ENCODE measurements at regions not wholly inside any gene's neighbourhood (a gene's known extent, or its start where the extent isn't known, plus 50 kb on each side); places are given as distances from the start of the nearest gene placed in this dataset.

DNA sequence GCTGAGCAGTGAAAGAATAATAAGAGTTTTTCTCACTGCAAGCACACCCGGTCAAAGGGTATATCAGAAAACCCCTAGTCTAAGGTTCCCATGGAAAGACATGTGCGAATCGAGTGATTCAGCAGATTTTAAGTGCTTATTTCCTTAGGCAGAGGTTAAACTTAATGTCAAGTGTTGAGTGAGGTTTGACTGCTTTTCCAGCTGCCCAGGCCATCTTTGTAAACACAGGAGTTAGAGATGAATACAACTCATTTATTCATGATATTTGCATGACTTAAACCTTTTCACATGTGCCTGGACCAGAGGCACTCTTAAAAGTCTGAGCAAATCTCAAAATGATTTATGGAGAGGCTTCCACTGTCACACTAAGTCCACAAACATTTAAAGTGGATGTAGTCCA is 137.8 kb upstream of the RGMB start:
- Histone ChIP-seq H2AFZ (ENCODE audit: low read length) (peak overlapping the region; percentile 92; the same call in 1 of the 2 replicates), H4K5ac (ENCODE audit: insufficient read length, low read depth, low read length) (no peak overlapping the region), H3K4me1 (replicated peaks in 1 of 4; ENCODE audit: control insufficient read depth in 3 of 4, insufficient read depth in 4 of 4, low read length in 3 of 4) (peaks cover 0 to 6% (median 2%) of the 10 kb centered on the region in 4 experiments; a peak in 2 of 7 replicates), H3K79me2 (ENCODE audit: control insufficient read depth in 1 of 2, insufficient read depth in 2 of 2, low read length in 2 of 2) (no peaks in the 10 kb centered on the region), H3K14ac (ENCODE audit: insufficient read length) (no peak overlapping the region), H3K27ac (ENCODE audit: low read depth, low read length) (no peak overlapping the region), H3K4ac (replicated peaks; ENCODE audit: insufficient read length, low read depth, low read length) (no peak overlapping the region), H3K23ac (ENCODE audit: insufficient read length) (no peak overlapping the region), H3K4me2 (ENCODE audit: insufficient read depth in 1 of 2, low read depth in 2 of 2, low read length in 2 of 2) (no peak overlapping the region), H4K8ac (ENCODE audit: extremely low read depth, insufficient read depth, low read length) (no peak overlapping the region), H3K27me3 (replicated peaks in 1 of 4; ENCODE audit: control insufficient read depth in 3 of 4, extremely low read depth in 1 of 4, insufficient read depth in 3 of 4, low read length in 3 of 4) (no peaks in the 10 kb centered on the region), H2BK120ac (replicated peaks; ENCODE audit: low read depth, low read length) (no peak overlapping the region), H2BK20ac (ENCODE audit: low read length) (no peak overlapping the region), H3K9ac (replicated peaks in 1 of 4; ENCODE audit: extremely low read depth in 1 of 4, low read depth in 3 of 4, low read length in 3 of 4) (no peak overlapping the region), H3K18ac (ENCODE audit: extremely low read depth, low read length) (no peak overlapping the region), H3K36me3 (ENCODE audit: control insufficient read depth in 2 of 4, insufficient read depth in 4 of 4, low read length in 3 of 4) (no peaks in the 10 kb centered on the region), H3K9me3 (ENCODE audit: insufficient read depth in 2 of 2, low read depth in 1 of 2, low read length in 1 of 2) (no peaks in the 10 kb centered on the region), H3K4me3 (ENCODE audit: extremely low read depth in 1 of 4, insufficient read depth in 2 of 4, low read depth in 3 of 4, low read length in 4 of 4) (no peak overlapping the region), H4K20me1 (replicated peaks in 1 of 2; ENCODE audit: control insufficient read depth in 1 of 2, insufficient read depth in 2 of 2, low read length in 2 of 2) (no peaks in the 10 kb centered on the region), H2BK5ac (ENCODE audit: low read depth, low read length) (no peak overlapping the region), H4K91ac (replicated peaks; ENCODE audit: insufficient read length, low read length) (no peak overlapping the region), H2AK5ac (ENCODE audit: low read depth, low read length) (no peak overlapping the region), H3K23me2 (ENCODE audit: low read depth, low read length) (no peaks in the 10 kb centered on the region), H3K56ac (replicated peaks; ENCODE audit: insufficient read length, low read depth, low read length) (no peak overlapping the region), H2BK12ac (ENCODE audit: low read depth, low read length) (no peak overlapping the region), H3K79me1 (ENCODE audit: low read depth, low read length) (no peaks in the 10 kb centered on the region), H2BK15ac (ENCODE audit: low read length) (no peak overlapping the region)
- POLR2A ChIA-PET (ENCODE audit: partially characterized antibody) = no interaction called here
- DNase-seq (ENCODE audit: low read depth in 1 of 2, low spot score in 2 of 2) (no peak), FAIRE-seq (no peak)
- CTCF ChIA-PET (ENCODE audit: partially characterized antibody) = interaction anchor here (1.4 to 2.7 kb wide), 3 partner anchors 9 to 132 kb away, joined by 4 to 7 read pairs (median 7); no protein-coding TSS in a partner anchor
- WGBS, 2 experiments (ENCODE audit: extremely low coverage in 1 of 2, insufficient coverage in 1 of 2, insufficient read length in 1 of 2, insufficient replicate concordance in 2 of 2, low coverage in 1 of 2, low lambda C conversion rate in 2 of 2, missing lambda C conversion rate in 1 of 2) = 76% methylated on average over 3 of the region's 3 CpGs; no CpG with 5 or more reads in 1 of the 2 experiments
- TF ChIP-seq KDM1A (IDR thresholded peaks at IDR 0.05; ENCODE audit: borderline replicate concordance, low read length) = no peak
- TF ChIP-seq SP1 (IDR thresholded peaks at IDR 0.05; ENCODE audit: low read depth, low read length) = no peak
- TF ChIP-seq TBP (IDR thresholded peaks at IDR 0.05; ENCODE audit: low read depth, low read length) = no peak
- peak; percentile 56; the same call in 1 of the 2 replicates for TF ChIP-seq MAFK (IDR thresholded peaks at IDR 0.05; ENCODE audit: low read depth, low read length)

Data from H1 (cell line).